ENCODE measurements at regions not wholly inside any gene's neighbourhood (a gene's known extent, or its start where the extent isn't known, plus 50 kb on each side); places are given as distances from the start of the nearest gene placed in this dataset.

DNA sequence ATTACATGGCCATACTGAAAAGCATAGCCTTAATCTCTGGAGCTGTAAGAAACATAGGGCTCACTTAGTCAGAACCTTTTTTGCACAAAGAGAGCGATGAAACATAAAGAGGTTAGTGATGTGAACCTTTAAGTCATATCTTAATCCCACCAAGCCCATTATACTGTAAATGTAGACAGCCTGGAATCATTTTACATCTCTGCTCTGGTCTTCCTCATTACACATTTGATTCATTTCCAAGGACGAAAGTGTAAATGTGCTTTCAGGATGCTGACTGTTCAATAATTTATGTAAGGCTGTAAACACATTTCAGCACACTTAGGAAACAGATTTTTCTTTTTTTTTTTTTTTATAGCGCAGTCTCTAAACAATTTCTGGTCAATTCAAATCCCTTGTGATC lies 131.3 kb upstream of the B3GAT2 start:
- no peaks in the 10 kb centered on the region for H3K9me3 ChIP-seq (replicated peaks in 1 of 2; ENCODE audit: control insufficient read depth in 1 of 2, insufficient read depth in 1 of 2, low read length in 2 of 2)
- H3K27ac ChIP-seq (ENCODE audit: low read depth in 1 of 2, low read length in 2 of 2): no peak overlapping the region
- H2AFZ ChIP-seq (ENCODE audit: insufficient read depth, low read depth, low read length, poor library complexity, severe bottlenecking): no peak overlapping the region
- no peak overlapping the region for H3K4me3 ChIP-seq (replicated peaks in 1 of 3; ENCODE audit: low read depth in 2 of 3, low read length in 3 of 3)
- H3K9me3 Mint-ChIP-seq: no peaks in the 10 kb centered on the region
- peaks cover 0 to 1% (median 0%) of the 10 kb centered on the region in 3 donors for H3K27me3 Mint-ChIP-seq (ENCODE audit: low read depth in 3 of 3)
- H4K20me1 ChIP-seq (ENCODE audit: insufficient read depth, low read length): no peaks in the 10 kb centered on the region
- H3K36me3 ChIP-seq (replicated peaks in 1 of 2; ENCODE audit: control insufficient read depth in 1 of 2, insufficient read depth in 2 of 2, low read length in 2 of 2): no peaks in the 10 kb centered on the region
- no peak overlapping the region for H3K4me3 Mint-ChIP-seq
- no peak for TF ChIP-seq CTCF (IDR thresholded peaks at IDR 0.05)
- no peaks in the 10 kb centered on the region for H3K27me3 ChIP-seq (ENCODE audit: control insufficient read depth in 2 of 2, insufficient read depth in 2 of 2, low read length in 2 of 2)
- no peak overlapping the region for H3K4me2 ChIP-seq (replicated peaks; ENCODE audit: extremely low read depth, low read length, poor library complexity, severe bottlenecking)
- intact Hi-C loops (cut with micrococcal nuclease): no loop called here
- H3K4me1 ChIP-seq (ENCODE audit: control insufficient read depth in 1 of 2, insufficient read depth in 2 of 2, low read length in 2 of 2): peaks cover 0 to 3% of the 10 kb centered on the region in 2 donors
- no peaks in the 10 kb centered on the region for H3K79me2 ChIP-seq (ENCODE audit: insufficient read depth, low read length)
- H3K27ac Mint-ChIP-seq: no peak overlapping the region
- WGBS (ENCODE audit: insufficient coverage): no CpG with 5 or more reads among the region's 3 CpGs
- no peak overlapping the region for H3K9ac ChIP-seq (ENCODE audit: insufficient read depth, low read length, poor library complexity, severe bottlenecking)
- H3K4me1 Mint-ChIP-seq: peaks cover 8% of the 10 kb centered on the region
- DNase-seq: no peak
- H3K36me3 Mint-ChIP-seq: no peaks in the 10 kb centered on the region

- TF ChIP-seq CTCF (IDR thresholded peaks at IDR 0.05): no peak
- Mint-ChIP-seq H3K9me3 (peaks cover 0 to 2% (median 0%) of the 10 kb centered on the region in 7 donors), H3K4me1 (peaks cover 8% of the 10 kb centered on the region), H3K4me3 (no peak overlapping the region), H3K36me3 (no peaks in the 10 kb centered on the region), H3K27me3 (ENCODE audit: low read depth in 3 of 3) (peaks cover 0 to 1% (median 0%) of the 10 kb centered on the region in 3 donors), H3K27ac (no peak overlapping the region)
- Histone ChIP-seq H3K4me3 (replicated peaks in 1 of 3; ENCODE audit: low read depth in 2 of 3, low read length in 3 of 3) (no peak overlapping the region), H2AFZ (ENCODE audit: insufficient read depth, low read depth, low read length, poor library complexity, severe bottlenecking) (no peak overlapping the region), H3K9me3 (replicated peaks in 1 of 2; ENCODE audit: control insufficient read depth in 1 of 2, insufficient read depth in 1 of 2, low read length in 2 of 2) (no peaks in the 10 kb centered on the region), H3K27me3 (ENCODE audit: control insufficient read depth in 2 of 2, insufficient read depth in 2 of 2, low read length in 2 of 2) (no peaks in the 10 kb centered on the region), H3K4me1 (ENCODE audit: control insufficient read depth in 1 of 2, insufficient read depth in 2 of 2, low read length in 2 of 2) (peaks cover 0 to 3% of the 10 kb centered on the region in 2 donors), H4K20me1 (ENCODE audit: insufficient read depth, low read length) (no peaks in the 10 kb centered on the region), H3K4me2 (replicated peaks; ENCODE audit: extremely low read depth, low read length, poor library complexity, severe bottlenecking) (no peak overlapping the region), H3K27ac (ENCODE audit: low read depth in 1 of 2, low read length in 2 of 2) (no peak overlapping the region), H3K79me2 (ENCODE audit: insufficient read depth, low read length) (no peaks in the 10 kb centered on the region), H3K36me3 (replicated peaks in 1 of 2; ENCODE audit: control insufficient read depth in 1 of 2, insufficient read depth in 2 of 2, low read length in 2 of 2) (no peaks in the 10 kb centered on the region), H3K9ac (ENCODE audit: insufficient read depth, low read length, poor library complexity, severe bottlenecking) (no peak overlapping the region)
- WGBS (ENCODE audit: insufficient coverage): 100% methylated on average over 1 of the region's 4 CpGs
- intact Hi-C loops (cut with micrococcal nuclease): no loop called here
- no peak for DNase-seq
Measured at GRCh38 chr6:71090217-71090616, 133.4 kb upstream of the B3GAT2 start.
